GM23338 (cell line): ENCODE measurements at regions not wholly inside any gene's neighbourhood (a gene's known extent, or its start where the extent isn't known, plus 50 kb on each side); places are given as distances from the start of the nearest gene placed in this dataset.

Experiments
- ATAC-seq: fragments of 200-7000 bp; cut with Tn5 transposase; 3 replicates; pipeline ENCODE4 v1.9.1; 2020
- DNase-seq: peaks from one replicate; pipeline ENCODE4 v3.0.0-alpha.2; 2015; ENCODE audit warnings: low spot score
- H2AFZ ChIP-seq: fragments of 200-600 bp; sonication (generic); 2 replicates; pipeline ENCODE4 v1.8.0; 2016; ENCODE audit warnings: antibody characterized with exemption, mild to moderate bottlenecking, moderate library complexity
- H3F3A ChIP-seq: fragments of 200-600 bp; sonication (generic); replicated peaks from 2 replicates; pipeline ENCODE4 v1.8.0; 2017; ENCODE audit warnings: antibody characterized with exemption, mixed run types, low read depth
- H3K27ac ChIP-seq: fragments of 200-600 bp; sonication (generic); 2 replicates; pipeline ENCODE4 v1.6.1; 2016; ENCODE audit warnings: low read depth
- H3K27me3 ChIP-seq: fragments of 200-600 bp; sonication (generic); 2 replicates; pipeline ENCODE4 v1.8.0; 2016; ENCODE audit warnings: mild to moderate bottlenecking, mixed run types, moderate library complexity; ENCODE audit not compliant: insufficient read depth
- H3K36me3 ChIP-seq: fragments of 200-600 bp; sonication (generic); 2 replicates; pipeline ENCODE4 v1.8.0; 2016; ENCODE audit warnings: mild to moderate bottlenecking; ENCODE audit not compliant: insufficient read depth
- H3K4me1 ChIP-seq: fragments of 200-600 bp; sonication (generic); 2 replicates; pipeline ENCODE4 v1.8.0; 2016; ENCODE audit warnings: mild to moderate bottlenecking, moderate library complexity; ENCODE audit not compliant: insufficient read depth
- H3K4me2 ChIP-seq: fragments of 200-600 bp; sonication (generic); 2 replicates; pipeline ENCODE4 v1.7.1; 2017; ENCODE audit warnings: mixed run types
- H3K4me3 ChIP-seq: fragments of 200-600 bp; sonication (generic); 2 replicates; pipeline ENCODE4 v1.6.1; 2016; ENCODE audit warnings: mixed run types
- H3K79me2 ChIP-seq: fragments of 200-600 bp; sonication (generic); replicated peaks from 2 replicates; pipeline ENCODE4 v1.8.0; 2017; ENCODE audit warnings: mild to moderate bottlenecking; ENCODE audit not compliant: insufficient read depth
- H3K9me2 ChIP-seq: fragments of 200-600 bp; sonication (generic); 2 replicates; pipeline ENCODE4 v1.8.0; 2017; ENCODE audit not compliant: insufficient read depth
- H4K20me1 ChIP-seq: fragments of 200-600 bp; sonication (generic); replicated peaks from 2 replicates; pipeline ENCODE4 v1.8.0; 2017; ENCODE audit warnings: mild to moderate bottlenecking; ENCODE audit not compliant: insufficient read depth
- H3K27ac Mint-ChIP-seq: 2 replicates; pipeline ENCODE4 v1.8.0; 2020; ENCODE audit warnings: inconsistent platforms, mild to moderate bottlenecking, moderate library complexity, mixed read lengths
- H3K27me3 Mint-ChIP-seq: 3 replicates; pipeline ENCODE4 v1.8.0; 2022; ENCODE audit warnings: low read depth, mild to moderate bottlenecking, moderate library complexity, mixed read lengths, inconsistent platforms; ENCODE audit not compliant: insufficient read depth, poor library complexity
- H3K36me3 Mint-ChIP-seq: 3 replicates; pipeline ENCODE4 v1.8.0; 2021; ENCODE audit warnings: low read depth, mild to moderate bottlenecking, inconsistent platforms, moderate library complexity, mixed read lengths
- H3K4me1 Mint-ChIP-seq: 3 replicates; pipeline ENCODE4 v1.8.0; 2020; ENCODE audit warnings: mild to moderate bottlenecking, inconsistent platforms, mixed read lengths
- H3K4me3 Mint-ChIP-seq: 3 replicates; pipeline ENCODE4 v1.8.0; 2021; ENCODE audit warnings: moderate library complexity, mild to moderate bottlenecking, inconsistent platforms, mixed read lengths
- H3K9me3 Mint-ChIP-seq: 3 replicates; pipeline ENCODE4 v1.8.0; 2020; ENCODE audit warnings: moderate library complexity, mild to moderate bottlenecking, inconsistent platforms, mixed read lengths
- NANOG ChIP-seq: IDR thresholded peaks from 2 replicates; pipeline ENCODE4 v1.6.1; 2016; ENCODE audit warnings: antibody characterized with exemption, borderline replicate concordance
- POLR2AphosphoS5 ChIP-seq: IDR thresholded peaks from 2 replicates; pipeline ENCODE4 v1.6.1; 2016; ENCODE audit warnings: antibody characterized with exemption, low read depth
- STAT1 ChIP-seq: IDR thresholded peaks from one replicate; pipeline ENCODE4 v1.6.1; 2016; ENCODE audit warnings: antibody characterized with exemption; ENCODE audit not compliant: unreplicated experiment
- ZNF114 ChIP-seq: fragments of 250-450 bp; sonication (Bioruptor Pico); IDR thresholded peaks from 2 replicates; pipeline ENCODE4 v1.5.0; 2020; ENCODE audit warnings: mild to moderate bottlenecking, moderate library complexity
- ZNF462 ChIP-seq: fragments of 250-450 bp; sonication (Bioruptor Pico); IDR thresholded peaks from 2 replicates; pipeline ENCODE4 v1.5.0; 2020; ENCODE audit warnings: mild to moderate bottlenecking, moderate library complexity
- TF ChIP-seq, protein P1 (sequence below): IDR thresholded peaks from 2 replicates; pipeline ENCODE4 v1.6.1; 2016; ENCODE audit warnings: antibody characterized with exemption

GRCh38 chr10:55837273-55837672, 523.8 kb downstream of the ZWINT start (continued):
- TF ChIP-seq, protein P1, sequence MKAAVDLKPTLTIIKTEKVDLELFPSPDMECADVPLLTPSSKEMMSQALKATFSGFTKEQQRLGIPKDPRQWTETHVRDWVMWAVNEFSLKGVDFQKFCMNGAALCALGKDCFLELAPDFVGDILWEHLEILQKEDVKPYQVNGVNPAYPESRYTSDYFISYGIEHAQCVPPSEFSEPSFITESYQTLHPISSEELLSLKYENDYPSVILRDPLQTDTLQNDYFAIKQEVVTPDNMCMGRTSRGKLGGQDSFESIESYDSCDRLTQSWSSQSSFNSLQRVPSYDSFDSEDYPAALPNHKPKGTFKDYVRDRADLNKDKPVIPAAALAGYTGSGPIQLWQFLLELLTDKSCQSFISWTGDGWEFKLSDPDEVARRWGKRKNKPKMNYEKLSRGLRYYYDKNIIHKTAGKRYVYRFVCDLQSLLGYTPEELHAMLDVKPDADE = no peak
- TF ChIP-seq ZNF114 (CRISPR knock-in tag) (no peak), STAT1 (no peak)

GRCh38 chr10:55822096-55822495, 539.0 kb downstream of the ZWINT start:
- Mint-ChIP-seq H3K4me1 (peaks cover 54% of the 10 kb centered on the region), H3K27ac (peak overlapping the region; percentile 32; the same call in 1 of the 2 replicates), H3K4me3 (peak overlapping the region; percentile 6; the same call in 2 of the 3 replicates), H3K9me3 (peaks cover 22% of the 10 kb centered on the region), H3K27me3 (no peaks in the 10 kb centered on the region), H3K36me3 (peaks cover 24% of the 10 kb centered on the region)
- Histone ChIP-seq H3K27me3 (no peaks in the 10 kb centered on the region), H3K36me3 (no peaks in the 10 kb centered on the region; the same call in 1 of the 2 replicates), H4K20me1 (no peaks in the 10 kb centered on the region), H2AFZ (no peak overlapping the region), H3K27ac (0 out of 2 replicates have a peak overlapping the region, but pooled peaks have one; percentile 68), H3K9me2 (peaks cover 13% of the 10 kb centered on the region), H3K4me3 (no peak overlapping the region), H3K4me2 (peak overlapping the region; percentile 11), H3K4me1 (peaks cover 31% of the 10 kb centered on the region), H3F3A (no peaks in the 10 kb centered on the region), H3K79me2 (no peaks in the 10 kb centered on the region)
- ATAC-seq (peak; percentile 85), DNase-seq (peak; percentile 66)
- peak; percentile 97 for TF ChIP-seq ZNF462 (CRISPR knock-in tag)
- TF ChIP-seq NANOG = peak; percentile 57; the same call in 1 of the 2 replicates
- TF ChIP-seq POLR2AphosphoS5 = no peak
